Activated CD8-positive, alpha-beta T cell treated with anti-CD3 and anti-CD28 coated beads for 36 hours (primary cell): ENCODE measurements at regions not wholly inside any gene's neighbourhood (a gene's known extent, or its start where the extent isn't known, plus 50 kb on each side); places are given as distances from the start of the nearest gene placed in this dataset.

Experiments used
- ATAC-seq: fragments of 200-7000 bp; cut with Tn5 transposase; one replicate; pipeline ENCODE4 v1.10.0; 2021; ENCODE audit warnings: mild to moderate bottlenecking, moderate library complexity
- CTCF ChIA-PET: fragments of 350-600 bp; sonication (Branson Sonifier 250); formaldehyde crosslinking; loops from one replicate; lab custom pipeline; 2021; ENCODE audit warnings: antibody characterized with exemption; lab: Charles Lee
- POLR2A ChIA-PET: fragments of 350-600 bp; sonication (Branson Sonifier 250); formaldehyde crosslinking; loops from one replicate; lab custom pipeline; 2021; ENCODE audit warnings: antibody characterized with exemption; lab: Charles Lee
- DNase-seq: peaks from one replicate; pipeline ENCODE4 v3.0.0-alpha.2; 2020
- H3K27ac Mint-ChIP-seq: one replicate; pipeline ENCODE4 v1.8.0; 2021; ENCODE audit warnings: mild to moderate bottlenecking, mixed read lengths
- H3K27me3 Mint-ChIP-seq: one replicate; pipeline ENCODE4 v1.8.0; 2021; ENCODE audit warnings: mixed read lengths
- H3K36me3 Mint-ChIP-seq: one replicate; pipeline ENCODE4 v1.8.0; 2021; ENCODE audit warnings: low read depth, mixed read lengths
- H3K4me1 Mint-ChIP-seq: one replicate; pipeline ENCODE4 v1.8.0; 2021; ENCODE audit warnings: low read depth, mixed read lengths
- H3K4me3 Mint-ChIP-seq: one replicate; pipeline ENCODE4 v1.8.0; 2021; ENCODE audit warnings: mild to moderate bottlenecking, moderate library complexity, mixed read lengths
- H3K9me3 Mint-ChIP-seq: one replicate; pipeline ENCODE4 v1.8.0; 2021; ENCODE audit warnings: mixed read lengths
- CTCF ChIP-seq: fragments of 200-600 bp; IDR thresholded peaks from one replicate; pipeline ENCODE4 v1.8.0; 2022; ENCODE audit warnings: antibody characterized with exemption, mild to moderate bottlenecking
- intact Hi-C: fragments of 100-400 bp; cut with micrococcal nuclease; formaldehyde crosslinking; loops from one replicate; pipeline ENCODE4 v1.10.0; 2022

GRCh38 chr11:64503186-64503753, 52.5 kb upstream of the SLC22A11 start:
- H3K27ac Mint-ChIP-seq, result no peak overlapping the region
- no peaks in the 10 kb centered on the region for H3K4me1 Mint-ChIP-seq
- H3K36me3 Mint-ChIP-seq, result no peaks in the 10 kb centered on the region
- DNase-seq (no peak), ATAC-seq (no peak)
- CTCF ChIA-PET, result interaction anchor here (1.1 to 1.2 kb wide), 2 partner anchors 54 to 141 kb away, joined by 3 to 6 read pairs; no protein-coding TSS in a partner anchor
- no peak for TF ChIP-seq CTCF
- H3K4me3 Mint-ChIP-seq, result no peak overlapping the region
- peaks cover 12% of the 10 kb centered on the region for H3K27me3 Mint-ChIP-seq
- peaks cover 3% of the 10 kb centered on the region for H3K9me3 Mint-ChIP-seq
- intact Hi-C loops, result no loop called here
- POLR2A ChIA-PET, result interaction anchor here (0.6 kb wide), 1 partner anchor 139 kb away, joined by 3 read pairs; no protein-coding TSS in a partner anchor

DNA sequence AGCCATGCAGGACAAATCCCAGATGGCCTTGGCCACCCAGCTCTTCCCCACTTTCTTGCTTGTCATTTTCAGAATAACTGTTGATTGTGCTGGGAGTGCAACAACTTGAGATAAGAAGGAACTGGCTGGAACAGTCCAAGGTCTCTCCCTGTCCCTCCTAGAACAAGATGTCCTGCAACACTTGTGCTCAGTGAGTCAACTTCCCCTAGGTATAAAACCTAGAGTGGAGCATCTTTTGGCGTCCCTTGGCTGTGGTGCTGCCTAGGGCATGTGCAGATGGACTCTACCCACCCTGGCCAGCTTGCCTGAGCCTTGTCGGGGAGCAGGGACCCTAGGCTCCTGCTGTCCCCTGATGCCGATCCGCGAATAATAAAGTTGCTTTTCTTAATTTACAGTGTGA, 50.7 kb upstream of the SLC22A11 start:
- H3K4me1 Mint-ChIP-seq, result no peaks in the 10 kb centered on the region
- H3K4me3 Mint-ChIP-seq, result no peak overlapping the region
- H3K27ac Mint-ChIP-seq, result no peak overlapping the region
- no peak for TF ChIP-seq CTCF
- DNase-seq (no peak), ATAC-seq (no peak)
- no peaks in the 10 kb centered on the region for H3K36me3 Mint-ChIP-seq
- intact Hi-C loops, result no loop called here
- H3K9me3 Mint-ChIP-seq, result peaks cover 3% of the 10 kb centered on the region
- H3K27me3 Mint-ChIP-seq, result peaks cover 8% of the 10 kb centered on the region
- POLR2A ChIA-PET, result no interaction called here
- CTCF ChIA-PET, result no interaction called here
